ENCODE measurements at regions not wholly inside any gene's neighbourhood (a gene's known extent, or its start where the extent isn't known, plus 50 kb on each side); places are given as distances from the start of the nearest gene placed in this dataset.

DNA sequence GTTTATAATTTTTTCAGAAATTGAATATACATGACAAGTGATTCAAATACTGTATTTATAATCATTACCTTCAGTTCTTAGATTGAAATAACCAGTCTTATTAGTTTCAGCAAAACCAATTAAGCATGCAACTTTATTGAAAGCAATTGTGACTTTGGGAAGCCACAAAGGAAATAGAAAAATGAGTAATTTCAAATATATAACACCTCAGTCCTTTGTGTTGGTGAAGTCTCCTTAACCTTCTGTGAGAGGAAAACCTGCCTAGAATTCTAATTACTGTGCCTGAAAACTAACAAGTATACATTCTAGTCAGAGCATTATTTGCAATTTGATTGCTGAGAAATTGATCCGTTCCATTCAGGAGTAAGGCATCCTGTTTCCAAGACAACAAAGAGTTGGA, 95.8 kb downstream of the S1PR1 start:
- TF ChIP-seq FOXM1 (IDR thresholded peaks at IDR 0.05; ENCODE audit: borderline replicate concordance) = no peak
- no peak for TF ChIP-seq ARNT (IDR thresholded peaks at IDR 0.05)
- TF ChIP-seq LEF1 (IDR thresholded peaks at IDR 0.05; ENCODE audit: borderline replicate concordance) = no peak
- no peak for TF ChIP-seq BHLHE40 (IDR thresholded peaks at IDR 0.05; ENCODE audit: borderline replicate concordance)
- no peak for TF ChIP-seq ZNF384 (IDR thresholded peaks at IDR 0.05)
- TF ChIP-seq, protein P1, sequence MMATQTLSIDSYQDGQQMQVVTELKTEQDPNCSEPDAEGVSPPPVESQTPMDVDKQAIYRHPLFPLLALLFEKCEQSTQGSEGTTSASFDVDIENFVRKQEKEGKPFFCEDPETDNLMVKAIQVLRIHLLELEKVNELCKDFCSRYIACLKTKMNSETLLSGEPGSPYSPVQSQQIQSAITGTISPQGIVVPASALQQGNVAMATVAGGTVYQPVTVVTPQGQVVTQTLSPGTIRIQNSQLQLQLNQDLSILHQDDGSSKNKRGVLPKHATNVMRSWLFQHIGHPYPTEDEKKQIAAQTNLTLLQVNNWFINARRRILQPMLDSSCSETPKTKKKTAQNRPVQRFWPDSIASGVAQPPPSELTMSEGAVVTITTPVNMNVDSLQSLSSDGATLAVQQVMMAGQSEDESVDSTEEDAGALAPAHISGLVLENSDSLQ (IDR thresholded peaks at IDR 0.05) = no peak
- no peak for TF ChIP-seq SUZ12 (IDR thresholded peaks at IDR 0.05)
- TF ChIP-seq SP1 (IDR thresholded peaks at IDR 0.05) = no peak
